Transverse colon (tissue), 4 donors: ENCODE measurements at regions not wholly inside any gene's neighbourhood (a gene's known extent, or its start where the extent isn't known, plus 50 kb on each side); places are given as distances from the start of the nearest gene placed in this dataset.

ENCODE experiments used
- EP300 ChIP-seq: sonication (generic); formaldehyde crosslinking; IDR thresholded peaks from one replicate; pipeline ENCODE4 v1.6.1; 2017; ENCODE audit warnings: antibody characterized with exemption, low read depth
- POLR2A ChIP-seq: fragments of 450-650 bp; IDR thresholded peaks from one replicate; pipeline ENCODE4 v1.6.1; 2016; ENCODE audit warnings: antibody characterized with exemption, mild to moderate bottlenecking, moderate library complexity
- POLR2AphosphoS5 ChIP-seq, 3 donors: sonication (generic); formaldehyde crosslinking; IDR thresholded peaks; one replicate each; pipeline ENCODE4 v1.6.1; 2016; ENCODE audit warnings: antibody characterized with exemption in 3 of 3
- TF ChIP-seq, protein P1 (sequence below), 5 experiments: fragments of 200-600 bp in 3 of 5; fragments of 450-650 bp in 2 of 5; sonication (generic) in 3 of 5; IDR thresholded peaks; 1 replicate in 2 of 5; 2 replicates in 3 of 5; pipeline ENCODE4 v1.5.1; 2016 to 2017; ENCODE audit warnings: antibody characterized with exemption in 5 of 5, inconsistent platforms in 3 of 5, mild to moderate bottlenecking in 2 of 5, moderate library complexity in 1 of 5

DNA sequence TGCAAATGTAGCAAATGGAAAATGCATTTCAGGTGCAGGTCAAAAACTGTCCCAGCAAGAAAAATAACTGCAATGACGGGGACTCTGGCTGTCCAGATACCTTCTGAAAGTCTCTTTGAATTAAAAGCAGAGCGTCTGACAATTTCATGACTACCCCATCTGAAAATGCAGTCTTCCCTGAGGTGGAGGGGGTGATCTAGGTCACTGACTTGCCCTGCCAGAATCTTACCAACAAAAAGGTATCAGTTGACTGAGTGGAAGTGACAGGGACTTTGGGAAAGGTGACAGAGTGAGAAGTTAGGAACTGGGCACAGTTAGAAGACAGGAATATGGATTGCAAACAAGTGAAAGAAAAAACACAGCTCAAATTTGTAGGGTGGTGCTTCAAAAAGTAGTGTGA lies 402.2 kb downstream of the DHX35 start:
- TF ChIP-seq POLR2A (no peak), POLR2AphosphoS5 (IDR thresholded peaks at IDR 0.05) (no peak), EP300 (no peak)
- TF ChIP-seq, protein P1, sequence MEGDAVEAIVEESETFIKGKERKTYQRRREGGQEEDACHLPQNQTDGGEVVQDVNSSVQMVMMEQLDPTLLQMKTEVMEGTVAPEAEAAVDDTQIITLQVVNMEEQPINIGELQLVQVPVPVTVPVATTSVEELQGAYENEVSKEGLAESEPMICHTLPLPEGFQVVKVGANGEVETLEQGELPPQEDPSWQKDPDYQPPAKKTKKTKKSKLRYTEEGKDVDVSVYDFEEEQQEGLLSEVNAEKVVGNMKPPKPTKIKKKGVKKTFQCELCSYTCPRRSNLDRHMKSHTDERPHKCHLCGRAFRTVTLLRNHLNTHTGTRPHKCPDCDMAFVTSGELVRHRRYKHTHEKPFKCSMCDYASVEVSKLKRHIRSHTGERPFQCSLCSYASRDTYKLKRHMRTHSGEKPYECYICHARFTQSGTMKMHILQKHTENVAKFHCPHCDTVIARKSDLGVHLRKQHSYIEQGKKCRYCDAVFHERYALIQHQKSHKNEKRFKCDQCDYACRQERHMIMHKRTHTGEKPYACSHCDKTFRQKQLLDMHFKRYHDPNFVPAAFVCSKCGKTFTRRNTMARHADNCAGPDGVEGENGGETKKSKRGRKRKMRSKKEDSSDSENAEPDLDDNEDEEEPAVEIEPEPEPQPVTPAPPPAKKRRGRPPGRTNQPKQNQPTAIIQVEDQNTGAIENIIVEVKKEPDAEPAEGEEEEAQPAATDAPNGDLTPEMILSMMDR (IDR thresholded peaks at IDR 0.05) = no peak
